ENCODE measurements at regions not wholly inside any gene's neighbourhood (a gene's known extent, or its start where the extent isn't known, plus 50 kb on each side); places are given as distances from the start of the nearest gene placed in this dataset.

DNA sequence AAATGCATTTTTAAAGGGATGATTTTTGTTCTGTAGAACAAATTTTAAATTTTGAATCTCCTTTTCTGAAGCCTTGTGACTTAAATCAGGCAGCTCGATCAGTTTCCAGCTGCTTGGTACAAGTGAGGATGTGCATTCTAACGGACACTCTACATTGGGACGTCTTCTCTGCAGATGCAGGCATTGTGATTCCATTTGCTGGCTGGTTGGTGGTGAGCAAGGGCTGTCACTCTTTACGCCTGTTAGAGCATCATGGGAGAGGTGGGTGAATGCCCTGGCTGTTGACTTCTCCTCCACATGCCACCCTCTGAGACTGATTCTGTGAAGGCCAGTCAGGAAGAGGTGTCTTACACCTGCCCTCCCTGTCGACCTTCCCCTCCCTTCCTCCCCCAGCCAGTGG lies 240.5 kb upstream of the RNF32 start:
- H3K4me3 ChIP-seq (ENCODE audit: control insufficient read depth, low read depth, low read length) = no peak overlapping the region
- TF ChIP-seq, protein P1, sequence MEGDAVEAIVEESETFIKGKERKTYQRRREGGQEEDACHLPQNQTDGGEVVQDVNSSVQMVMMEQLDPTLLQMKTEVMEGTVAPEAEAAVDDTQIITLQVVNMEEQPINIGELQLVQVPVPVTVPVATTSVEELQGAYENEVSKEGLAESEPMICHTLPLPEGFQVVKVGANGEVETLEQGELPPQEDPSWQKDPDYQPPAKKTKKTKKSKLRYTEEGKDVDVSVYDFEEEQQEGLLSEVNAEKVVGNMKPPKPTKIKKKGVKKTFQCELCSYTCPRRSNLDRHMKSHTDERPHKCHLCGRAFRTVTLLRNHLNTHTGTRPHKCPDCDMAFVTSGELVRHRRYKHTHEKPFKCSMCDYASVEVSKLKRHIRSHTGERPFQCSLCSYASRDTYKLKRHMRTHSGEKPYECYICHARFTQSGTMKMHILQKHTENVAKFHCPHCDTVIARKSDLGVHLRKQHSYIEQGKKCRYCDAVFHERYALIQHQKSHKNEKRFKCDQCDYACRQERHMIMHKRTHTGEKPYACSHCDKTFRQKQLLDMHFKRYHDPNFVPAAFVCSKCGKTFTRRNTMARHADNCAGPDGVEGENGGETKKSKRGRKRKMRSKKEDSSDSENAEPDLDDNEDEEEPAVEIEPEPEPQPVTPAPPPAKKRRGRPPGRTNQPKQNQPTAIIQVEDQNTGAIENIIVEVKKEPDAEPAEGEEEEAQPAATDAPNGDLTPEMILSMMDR (conservative IDR thresholded peaks at IDR 0.05; ENCODE audit: control insufficient read depth, insufficient read depth, low read depth, low read length) = no peak
- DNase-seq (ENCODE audit: low read depth) = no peak

DNA sequence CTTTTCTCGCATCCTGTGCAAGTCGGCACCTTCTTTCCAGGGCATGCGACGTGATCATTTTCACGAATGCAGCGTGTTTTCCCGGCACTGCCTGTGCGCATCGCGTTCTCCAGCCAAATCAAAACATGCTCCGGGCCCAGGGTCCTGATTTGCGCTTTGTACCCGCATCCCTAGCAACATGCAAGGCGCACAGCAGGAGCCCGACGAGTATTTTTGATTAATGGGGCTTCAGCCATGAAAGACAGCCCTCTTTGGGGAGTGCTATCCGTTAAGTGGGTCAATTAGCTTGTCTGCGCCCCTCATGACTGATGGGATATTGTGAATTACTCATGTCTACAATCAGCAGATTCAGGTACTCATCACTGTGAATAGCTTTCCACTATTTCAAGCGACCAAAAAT lies 243.3 kb upstream of the RNF32 start:
- no peak for DNase-seq (ENCODE audit: low read depth)
- no peak overlapping the region for H3K4me3 ChIP-seq (ENCODE audit: control insufficient read depth, low read depth, low read length)
- TF ChIP-seq, protein P1 (conservative IDR thresholded peaks at IDR 0.05; ENCODE audit: control insufficient read depth, insufficient read depth, low read depth, low read length) = no peak

DNA sequence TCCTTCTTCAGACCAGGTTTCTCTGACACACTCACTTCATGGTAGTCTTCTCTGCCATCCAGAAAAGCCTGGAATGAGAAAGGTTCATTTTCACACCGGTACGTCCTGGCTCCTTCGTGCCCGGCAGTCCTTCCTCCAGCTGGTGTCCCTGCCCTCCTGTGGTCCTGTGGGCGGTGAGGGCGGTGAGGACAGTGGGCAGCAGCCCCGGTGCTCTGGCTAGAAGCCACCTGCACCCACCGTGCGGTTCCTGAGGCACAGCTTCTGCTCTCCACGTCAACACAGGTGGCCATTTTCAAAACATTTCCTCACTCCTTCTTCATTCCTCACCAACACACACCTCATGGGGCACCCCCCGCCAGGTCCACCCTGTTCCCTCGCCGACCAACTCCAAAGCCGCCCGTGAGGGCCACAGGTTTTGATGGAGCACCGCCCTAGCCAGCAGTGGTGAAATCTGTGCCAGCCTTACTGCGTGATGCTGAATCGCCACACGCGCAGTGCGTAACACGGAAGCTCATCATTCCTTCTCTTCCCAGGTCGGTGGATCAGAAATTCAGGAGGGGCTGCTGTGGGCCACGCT lies 251.4 kb upstream of the RNF32 start:
- TF ChIP-seq, protein P1 (conservative IDR thresholded peaks at IDR 0.05; ENCODE audit: control insufficient read depth, insufficient read depth, low read depth, low read length) = no peak
- H3K4me3 ChIP-seq (ENCODE audit: control insufficient read depth, low read depth, low read length) = no peak overlapping the region
- no peak for DNase-seq (ENCODE audit: low read depth)

DNA sequence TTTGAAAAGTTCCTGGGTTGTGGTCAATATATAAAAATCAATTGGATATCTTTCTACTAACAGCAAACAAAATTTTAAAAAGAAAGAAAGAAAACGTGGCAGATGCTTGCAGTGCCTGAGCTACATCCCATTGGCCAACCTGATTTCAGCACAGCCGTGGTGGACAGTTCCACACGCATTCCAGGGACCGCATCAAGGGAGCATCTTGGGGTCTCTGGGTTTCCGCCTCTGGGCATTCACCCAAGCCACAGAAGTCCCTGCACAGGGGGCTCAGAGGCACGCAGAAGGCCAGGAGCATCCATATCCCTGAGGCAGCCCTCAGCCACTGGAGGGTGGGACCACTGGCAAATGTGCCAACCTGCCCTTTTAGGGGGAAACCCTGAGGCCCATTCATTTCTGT lies 254.5 kb upstream of the RNF32 start:
- no peak for DNase-seq (ENCODE audit: low read depth)
- no peak overlapping the region for H3K4me3 ChIP-seq (ENCODE audit: control insufficient read depth, low read depth, low read length)
- TF ChIP-seq, protein P1 (conservative IDR thresholded peaks at IDR 0.05; ENCODE audit: control insufficient read depth, insufficient read depth, low read depth, low read length) = no peak

DNA sequence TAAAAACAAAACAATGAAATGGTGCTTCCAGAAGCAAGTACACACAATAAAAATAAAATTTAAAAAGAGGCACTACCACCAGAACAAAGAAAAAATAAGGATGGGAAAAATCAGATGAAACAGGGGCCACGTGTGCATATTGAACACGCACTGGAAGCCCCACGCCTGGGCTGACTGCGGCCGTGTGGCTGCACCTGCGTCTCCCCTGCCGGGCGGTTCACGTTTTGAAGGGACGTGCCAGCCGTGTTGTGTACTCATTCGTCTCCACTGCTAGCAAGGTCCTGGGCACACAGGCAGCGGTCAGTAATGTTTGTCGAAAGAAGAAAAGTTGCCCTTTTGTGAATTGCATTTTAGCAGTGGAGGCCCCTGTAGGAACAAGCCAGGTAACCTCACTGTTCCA lies 255.9 kb upstream of the RNF32 start:
- TF ChIP-seq, protein P1 (conservative IDR thresholded peaks at IDR 0.05; ENCODE audit: control insufficient read depth, insufficient read depth, low read depth, low read length) = no peak
- no peak for DNase-seq (ENCODE audit: low read depth)
- H3K4me3 ChIP-seq (ENCODE audit: control insufficient read depth, low read depth, low read length) = no peak overlapping the region

DNA sequence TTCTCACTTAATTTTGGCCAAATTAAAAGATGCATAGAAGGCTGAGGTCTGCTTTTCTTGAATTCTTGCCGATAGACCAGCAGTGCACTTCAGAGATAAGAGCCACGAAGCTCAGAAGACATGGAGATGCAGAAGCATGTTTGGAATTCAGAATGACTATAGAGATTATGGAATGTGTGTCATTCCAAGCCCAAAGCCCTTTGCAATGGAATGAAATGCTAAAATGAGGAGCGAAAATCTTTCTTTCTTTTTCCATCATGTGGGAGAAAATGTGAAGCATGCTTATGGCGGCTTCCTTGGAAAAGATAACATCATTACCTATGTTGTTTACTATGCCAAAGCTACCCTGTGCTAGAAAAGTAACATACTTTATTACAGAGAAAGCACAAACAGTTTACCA lies 257.0 kb upstream of the RNF32 start:
- no peak for DNase-seq (ENCODE audit: low read depth)
- no peak overlapping the region for H3K4me3 ChIP-seq (ENCODE audit: control insufficient read depth, low read depth, low read length)
- TF ChIP-seq, protein P1 (conservative IDR thresholded peaks at IDR 0.05; ENCODE audit: control insufficient read depth, insufficient read depth, low read depth, low read length) = no peak

DNA sequence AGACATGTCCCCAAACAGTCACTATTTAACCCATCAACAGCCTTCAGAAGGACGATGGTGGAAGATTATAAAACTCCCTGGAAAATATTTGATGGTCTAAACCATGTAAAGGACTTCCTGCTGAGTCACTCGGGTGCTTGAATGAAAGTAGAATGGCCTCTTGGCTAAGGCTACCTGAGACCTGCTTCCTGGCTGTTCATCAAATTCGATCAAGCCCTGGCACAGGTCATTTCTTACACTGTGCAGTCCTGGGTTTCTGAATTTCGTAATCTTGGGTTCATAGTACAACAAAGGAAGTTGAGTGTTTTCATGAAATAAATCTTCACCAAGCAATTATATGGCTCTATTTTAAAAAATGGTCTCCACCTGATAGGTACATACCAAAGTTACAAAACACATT lies 260.3 kb upstream of the RNF32 start:
- DNase-seq (ENCODE audit: low read depth) = no peak
- H3K4me3 ChIP-seq (ENCODE audit: control insufficient read depth, low read depth, low read length) = no peak overlapping the region
- TF ChIP-seq, protein P1 (conservative IDR thresholded peaks at IDR 0.05; ENCODE audit: control insufficient read depth, insufficient read depth, low read depth, low read length) = no peak
